GM19452 (cell line): ENCODE measurements at regions not wholly inside any gene's neighbourhood (a gene's known extent, or its start where the extent isn't known, plus 50 kb on each side); places are given as distances from the start of the nearest gene placed in this dataset.
"Not testable (repeated sequence)": the region's sequence is repeated elsewhere in the genome, so short reads cannot be mapped to it uniquely, and the experiment has no call there.

ENCODE experiments used
- ATAC-seq: cut with Tn5 transposase; IDR thresholded peaks from one replicate; pipeline ENCODE4 v1.9.1; 2021; ENCODE audit not compliant: unreplicated experiment

DNA sequence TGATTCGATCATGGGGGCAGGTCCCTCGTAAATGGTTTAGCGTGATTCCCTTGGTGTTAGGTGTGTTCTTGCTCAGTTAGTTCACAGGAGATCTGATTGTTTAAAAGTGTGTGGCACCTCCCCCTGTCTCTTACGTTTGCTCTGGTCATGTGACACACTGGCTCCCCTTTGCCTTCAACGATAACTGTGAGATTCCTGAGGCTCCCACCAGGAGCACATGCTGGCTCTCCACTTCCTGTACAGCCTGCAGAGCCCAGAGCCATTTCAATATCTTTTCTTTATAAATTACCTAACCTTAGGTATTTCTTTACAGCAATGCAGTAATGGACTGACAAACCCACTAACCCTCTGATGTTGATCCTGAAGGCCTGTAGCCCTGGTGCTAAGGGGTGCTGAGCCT lies 141.9 kb downstream of the FCRL5 start:
- no peak for ATAC-seq

DNA sequence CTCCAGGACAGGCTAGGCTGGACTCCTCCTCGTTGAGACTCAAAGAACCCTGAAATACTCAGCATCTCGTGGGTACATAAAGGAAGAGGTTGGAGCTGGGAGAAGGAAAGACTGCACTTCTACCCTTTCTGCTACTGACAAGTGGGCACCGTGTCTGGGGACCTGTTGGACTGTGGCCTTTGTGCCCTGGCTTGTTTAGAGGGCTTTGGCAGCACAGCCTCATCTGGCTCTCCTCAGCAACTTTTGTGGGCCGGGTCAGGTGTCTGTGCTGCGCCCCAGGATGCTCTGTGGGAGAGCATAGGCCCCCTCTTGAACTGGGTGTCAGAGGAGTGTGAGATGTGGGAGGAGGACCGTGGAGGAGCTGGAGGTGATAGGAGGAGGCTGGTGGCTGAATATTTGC lies 142.4 kb downstream of the FCRL5 start:
- ATAC-seq: no peak

DNA sequence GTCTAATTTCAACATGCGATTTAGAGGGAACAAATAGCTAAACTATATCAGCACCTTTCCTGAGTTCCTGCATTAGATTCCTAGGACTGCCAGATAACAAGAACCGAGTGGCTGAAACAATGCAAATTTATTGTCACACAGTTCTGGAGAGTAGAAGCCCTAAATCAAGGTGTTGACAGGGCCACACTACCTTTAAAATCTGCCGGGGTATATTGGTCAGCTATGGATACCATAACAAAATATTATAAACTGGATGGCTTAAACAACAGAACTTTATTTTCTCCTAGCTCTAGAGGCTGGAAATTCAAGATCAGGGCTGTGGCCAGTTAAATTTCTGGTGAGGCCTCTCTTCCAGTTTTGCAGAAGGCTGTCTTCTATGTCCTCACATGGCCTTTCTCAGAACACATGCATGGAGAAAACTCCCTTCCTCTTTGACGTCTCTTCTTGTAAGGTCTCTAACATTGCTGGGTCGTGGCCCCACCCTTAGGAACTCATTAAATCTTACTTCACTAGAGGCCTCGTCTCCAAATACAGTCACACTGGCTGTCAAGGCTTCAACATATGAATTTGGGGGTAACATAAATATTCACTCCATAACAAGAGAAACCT lies 144.3 kb downstream of the FCRL5 start:
- ATAC-seq: no peak

DNA sequence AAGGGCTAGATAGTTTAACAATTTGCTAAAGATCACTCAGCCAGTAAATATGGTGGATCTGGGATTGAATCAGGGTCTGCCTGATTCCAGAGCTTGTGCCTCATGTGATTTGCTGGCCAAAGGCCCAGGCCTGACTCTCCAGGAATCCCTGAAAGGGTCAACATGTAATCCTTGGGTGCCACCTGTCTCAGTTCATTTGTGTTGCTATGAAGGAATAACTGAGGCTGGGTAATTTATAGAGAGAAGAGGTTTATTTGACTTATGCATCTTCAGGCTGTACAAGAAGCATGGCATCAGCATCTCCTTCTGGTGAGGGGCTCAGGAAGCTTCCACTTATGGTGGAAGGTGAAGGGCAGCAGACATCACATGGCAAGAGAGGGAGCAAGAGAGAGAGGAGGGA lies 144.9 kb downstream of the FCRL5 start:
- no peak for ATAC-seq

DNA sequence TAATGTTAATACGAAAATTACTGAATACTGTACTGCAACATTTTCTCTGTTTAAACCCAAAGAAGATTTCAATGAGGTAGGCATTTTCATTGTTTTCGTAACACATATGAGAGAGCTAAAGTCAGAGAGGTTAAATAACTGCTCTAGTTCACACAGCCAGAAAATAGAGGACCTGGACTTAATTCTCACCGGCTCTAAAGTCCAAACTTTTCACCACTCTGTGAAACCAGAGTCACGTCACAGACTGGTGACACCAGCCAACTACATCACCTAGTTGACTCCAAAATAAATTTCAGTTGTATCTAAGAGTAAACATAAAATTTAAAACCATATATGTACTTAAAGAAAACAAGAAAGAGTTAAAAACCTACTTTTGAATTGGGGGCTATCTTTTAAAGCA lies 146.7 kb downstream of the FCRL5 start:
- ATAC-seq: no peak

DNA sequence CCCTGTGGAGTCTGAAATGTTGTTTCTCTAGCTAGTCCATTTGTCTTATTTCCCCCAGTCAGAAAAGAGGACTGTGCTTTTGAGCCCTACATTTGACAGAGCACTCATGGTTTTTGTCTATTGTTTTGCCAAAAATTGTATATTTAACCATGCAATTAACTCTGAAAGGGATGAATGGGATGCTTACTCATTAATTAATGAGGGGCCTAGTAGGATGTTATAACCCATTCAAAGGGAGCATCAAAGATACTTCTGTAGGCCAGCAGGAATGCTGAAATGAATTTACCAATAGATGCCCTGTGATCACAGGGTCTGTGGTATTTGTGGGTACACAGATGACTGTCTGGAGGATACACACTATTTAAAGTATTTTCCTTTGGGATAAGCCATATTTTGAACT lies 147.7 kb downstream of the FCRL5 start:
- ATAC-seq: no peak

DNA sequence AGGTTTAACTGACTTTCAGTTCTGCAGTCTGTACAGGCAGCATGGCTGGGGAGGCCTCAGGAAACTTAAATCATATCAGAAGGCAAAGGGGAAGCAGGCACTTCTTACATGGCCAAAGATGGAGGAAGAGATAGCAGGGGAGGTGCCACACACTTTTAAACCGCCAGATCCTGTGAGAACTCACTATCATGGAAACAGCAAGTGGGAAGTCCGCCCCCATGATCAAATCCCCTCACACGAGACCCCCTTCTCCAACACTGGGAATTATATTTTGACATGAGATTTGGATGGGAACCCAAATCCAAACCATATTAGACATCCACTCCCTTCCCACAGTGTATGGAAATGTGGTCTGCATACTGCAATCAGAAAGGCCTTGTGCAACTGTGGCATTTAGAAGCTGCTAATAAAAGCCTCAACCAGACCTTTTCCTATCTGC lies 148.2 kb downstream of the FCRL5 start:
- peak; percentile 5 for ATAC-seq

DNA sequence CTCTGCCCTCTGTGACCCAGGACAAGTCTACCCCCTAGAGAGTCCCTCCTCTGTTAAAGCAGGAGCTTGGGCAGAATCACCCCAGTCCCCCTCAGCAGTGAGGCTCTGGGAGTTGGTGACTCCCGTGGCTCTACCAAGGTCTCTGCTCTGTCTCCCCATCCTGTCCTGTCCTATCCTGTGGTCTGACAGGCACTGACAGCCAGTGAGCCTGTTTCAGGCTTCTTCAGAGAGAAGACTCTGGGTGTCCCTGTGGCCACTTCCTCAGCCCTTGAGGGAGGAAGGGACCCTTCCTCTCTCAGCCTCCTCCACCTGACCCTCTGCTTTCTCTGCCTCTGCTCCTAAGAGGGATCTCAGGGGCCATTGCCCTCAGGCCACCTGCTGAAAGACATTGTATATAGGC lies 148.7 kb downstream of the FCRL5 start:
- peak; percentile 31 for ATAC-seq

DNA sequence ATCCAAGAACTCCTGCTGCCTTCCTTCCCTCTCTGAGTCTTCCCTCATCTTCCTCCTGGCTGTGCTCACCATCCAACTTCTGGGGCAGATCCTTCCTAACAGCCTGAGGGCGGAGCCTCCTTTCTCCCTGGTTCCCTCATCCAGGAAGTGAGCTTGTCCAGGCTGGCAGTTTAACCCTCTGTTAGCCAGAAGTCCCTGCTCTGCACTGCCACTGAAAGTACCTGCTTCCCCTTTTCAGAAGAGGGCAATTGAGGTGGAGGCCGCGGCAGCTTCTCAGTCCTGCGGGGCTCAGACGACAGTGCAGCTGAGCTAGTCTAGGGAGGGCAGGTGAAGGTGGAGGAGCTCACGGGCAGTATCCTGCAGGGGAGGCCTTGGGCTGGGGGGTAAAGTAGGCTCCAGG lies 149.1 kb downstream of the FCRL5 start:
- ATAC-seq: peak; percentile 67

DNA sequence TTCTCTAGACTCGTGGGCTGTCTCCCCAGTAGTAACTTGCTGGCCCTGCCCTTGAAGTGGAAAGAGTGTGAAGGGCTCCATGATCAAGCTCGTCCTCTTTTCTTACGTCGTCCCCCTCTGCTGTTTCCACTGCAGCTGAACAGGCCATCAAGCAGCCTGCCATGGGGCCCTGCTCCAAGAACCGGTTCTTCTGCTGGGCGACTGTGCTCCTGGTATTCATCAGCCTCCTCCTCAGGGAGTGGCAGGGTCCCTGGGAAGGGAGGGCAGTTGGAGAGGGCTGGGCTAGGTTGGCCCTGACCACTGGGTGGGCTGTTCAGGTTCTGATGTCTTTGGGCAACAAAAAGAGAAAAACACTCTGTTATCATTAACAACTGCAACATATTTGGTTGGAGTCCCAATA lies 151.5 kb downstream of the FCRL5 start:
- no peak for ATAC-seq

DNA sequence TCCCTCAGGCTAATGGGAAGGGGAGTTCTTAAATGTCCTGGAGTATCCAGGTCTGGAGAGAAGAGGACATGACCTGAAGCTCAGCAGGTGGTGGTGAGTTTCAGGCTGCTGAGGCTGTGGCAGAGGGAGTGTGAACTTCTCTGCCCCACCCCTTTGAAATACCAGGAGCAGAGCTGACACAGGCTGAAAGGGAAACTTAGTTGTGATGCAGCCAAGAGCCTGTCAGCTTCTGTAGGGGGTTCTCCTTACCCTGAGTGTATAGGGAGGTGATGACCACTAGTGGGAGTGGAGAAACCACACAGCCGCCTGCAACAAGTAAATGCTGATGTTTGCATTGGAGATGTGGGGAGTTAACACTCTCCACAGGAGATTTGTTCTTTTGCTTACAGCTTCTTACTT lies 152.3 kb downstream of the FCRL5 start:
- peak; percentile 68 for ATAC-seq

DNA sequence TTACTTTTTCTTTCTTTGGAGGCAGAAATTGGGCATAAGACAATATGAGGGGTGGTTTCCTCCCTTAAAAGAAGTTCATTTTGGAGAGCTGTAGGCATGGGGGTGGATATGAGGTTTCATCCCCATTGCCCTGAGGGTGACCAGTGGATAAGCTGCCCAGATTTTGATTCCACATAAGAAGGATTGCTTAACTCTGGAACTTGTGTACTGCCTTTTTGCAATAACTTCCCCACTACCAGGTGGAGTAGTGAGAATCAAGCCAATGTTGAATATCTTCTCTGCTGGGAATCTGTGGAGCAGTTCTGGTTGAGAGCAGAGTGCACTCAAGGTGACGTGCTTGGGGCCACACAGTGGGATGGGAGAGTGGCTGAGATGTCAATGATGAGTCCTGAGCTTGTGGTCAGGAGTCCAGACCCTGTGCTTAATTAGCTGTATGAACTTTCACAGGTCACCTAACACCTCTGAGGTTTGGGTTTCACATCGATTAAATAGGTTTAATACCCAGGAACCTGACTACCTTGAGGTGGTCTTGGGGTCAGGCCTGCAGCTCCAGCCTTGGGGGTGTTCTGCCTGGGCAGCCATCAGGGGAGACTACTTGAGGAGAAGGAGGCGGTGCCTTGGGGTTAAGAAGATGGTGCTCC lies 152.9 kb downstream of the FCRL5 start:
- ATAC-seq: peak; percentile 40

DNA sequence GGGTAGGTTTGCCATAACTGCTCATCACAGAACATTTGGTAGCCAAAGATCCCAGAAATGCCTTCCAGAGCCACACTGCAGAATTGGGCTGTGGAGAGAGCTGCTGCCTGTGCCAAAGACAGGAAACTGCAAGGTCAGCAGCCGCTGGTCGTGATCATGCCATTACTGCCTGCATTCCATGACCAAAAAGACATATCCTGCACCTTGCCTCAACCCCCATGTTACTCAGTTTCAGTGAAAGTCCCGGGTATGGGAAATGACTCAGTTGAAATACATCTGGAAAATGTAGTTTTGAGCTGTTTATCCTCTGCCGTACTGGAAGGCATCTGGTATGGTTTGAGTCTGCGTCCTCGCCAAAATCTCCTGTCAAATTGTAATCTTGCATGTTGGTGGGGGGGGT lies 161.7 kb downstream of the FCRL5 start:
- no peak for ATAC-seq

DNA sequence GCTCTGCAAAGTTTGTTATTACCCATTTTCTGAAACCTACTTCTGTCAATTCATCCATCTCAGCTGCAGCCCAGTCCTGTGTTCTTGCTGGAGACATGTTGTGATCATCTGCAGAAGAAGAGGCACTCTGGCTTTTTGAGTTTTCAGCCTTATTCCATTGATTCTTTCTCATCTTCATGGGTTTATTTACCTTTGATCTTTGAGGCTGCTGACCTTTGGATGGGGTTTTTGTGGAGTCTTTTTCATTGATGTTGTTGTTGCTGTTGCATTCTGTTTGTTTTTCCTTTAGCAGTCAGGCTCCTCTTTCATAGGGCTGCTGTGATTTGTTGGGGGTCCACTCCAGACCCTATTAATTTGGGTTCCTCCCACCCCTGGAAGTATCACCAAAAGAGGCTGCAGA lies 164.3 kb downstream of the FCRL5 start:
- ATAC-seq: no peak

DNA sequence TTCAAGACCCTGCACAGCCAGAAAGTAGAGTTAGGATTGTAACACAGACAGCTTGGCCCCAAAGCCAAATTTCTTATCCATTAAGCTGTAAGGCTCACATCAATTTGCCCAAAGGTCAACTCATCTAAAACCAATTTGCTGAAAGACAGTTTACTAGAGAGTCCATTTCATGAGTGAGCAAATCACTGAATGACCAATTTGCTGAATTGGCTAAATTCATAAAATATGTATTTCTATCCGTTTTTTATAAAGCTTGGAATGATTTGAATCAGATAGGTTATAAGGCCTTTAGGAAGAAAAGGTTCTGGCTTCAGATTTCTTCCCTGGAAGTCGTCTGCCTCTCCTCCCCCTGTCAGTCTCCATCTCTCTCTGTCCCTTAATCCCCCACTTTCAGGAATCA lies 168.1 kb downstream of the FCRL5 start:
- ATAC-seq: no peak

DNA sequence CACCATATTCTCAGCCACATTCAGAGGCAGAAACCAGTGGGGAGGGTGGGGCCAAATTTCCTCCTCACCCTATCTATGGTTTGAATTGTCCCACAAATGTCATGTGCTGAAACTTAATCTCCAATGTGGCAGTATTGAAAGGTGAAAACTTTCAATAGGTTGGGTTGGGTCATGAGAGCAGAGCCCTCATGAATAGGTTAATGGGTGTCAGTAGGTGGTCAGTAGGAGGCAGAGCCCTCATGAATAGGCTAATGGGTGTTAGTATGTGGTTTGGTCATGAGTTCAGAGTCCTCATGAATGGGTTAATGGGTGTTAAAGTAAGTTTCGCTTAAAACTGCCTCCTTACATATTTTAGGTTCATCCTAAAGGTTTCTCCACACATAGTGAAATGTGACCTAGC lies 170.0 kb downstream of the FCRL5 start:
- ATAC-seq: no peak

DNA sequence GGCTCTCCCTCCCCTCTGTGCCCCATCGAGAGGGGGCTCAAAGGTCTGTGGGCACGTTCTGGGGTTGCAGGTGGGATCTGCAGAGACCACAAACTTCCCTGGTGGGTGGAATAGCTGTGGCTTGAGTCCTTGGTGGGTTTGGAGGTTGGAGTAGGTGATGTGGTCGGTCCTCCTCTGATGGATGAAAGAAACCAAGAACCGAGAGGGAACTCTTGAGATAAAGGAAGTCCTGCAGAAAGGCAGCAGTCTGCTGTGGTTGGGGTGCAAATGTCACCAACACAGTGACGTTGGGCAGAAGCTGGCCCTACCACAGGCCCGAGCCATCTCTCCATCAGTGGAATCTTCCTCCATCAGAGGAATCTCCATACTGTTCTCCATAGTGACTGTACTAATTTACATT lies 171.8 kb downstream of the FCRL5 start:
- no peak for ATAC-seq

DNA sequence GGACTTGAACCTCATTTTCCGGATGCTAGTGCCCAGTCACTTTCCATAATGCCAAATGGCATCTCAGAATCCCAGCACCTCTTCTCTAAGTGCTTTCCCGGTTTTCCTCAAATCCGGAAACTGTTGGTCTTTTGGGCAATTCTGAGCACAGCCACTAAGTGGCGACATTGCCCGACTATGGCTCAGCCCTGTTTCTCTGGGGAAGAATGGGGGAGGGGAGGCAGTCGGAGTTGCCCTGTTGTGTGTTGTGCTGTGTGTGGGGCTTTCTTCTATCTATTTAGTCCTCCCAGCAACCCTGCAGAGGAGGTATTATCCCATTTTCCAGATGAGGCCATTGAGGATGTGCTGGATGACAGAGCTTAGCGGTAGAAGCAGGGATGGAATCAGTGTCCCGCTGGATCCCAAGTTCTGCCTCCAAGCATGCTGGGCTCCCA lies 175.0 kb downstream of the FCRL5 start:
- ATAC-seq: not testable (repeated sequence)

DNA sequence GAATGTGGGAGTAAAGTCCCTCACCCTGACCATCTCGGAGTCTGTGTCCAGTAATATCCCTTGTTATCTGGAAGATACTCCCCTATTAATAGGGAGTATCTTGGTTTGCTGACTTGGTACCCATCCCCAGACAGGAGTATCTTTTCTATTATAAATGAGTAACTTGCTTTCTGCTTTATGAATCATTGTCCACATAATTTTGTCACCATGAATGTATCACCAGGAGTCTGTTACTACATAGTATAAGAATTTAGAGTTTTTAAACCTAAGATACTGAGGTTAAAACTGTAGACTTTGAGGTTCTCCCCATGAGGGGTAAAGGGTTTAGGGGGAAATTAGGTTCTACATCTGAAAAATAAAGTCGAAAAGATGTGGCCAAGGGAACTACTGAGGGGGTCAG lies 175.6 kb downstream of the FCRL5 start:
- no peak for ATAC-seq

DNA sequence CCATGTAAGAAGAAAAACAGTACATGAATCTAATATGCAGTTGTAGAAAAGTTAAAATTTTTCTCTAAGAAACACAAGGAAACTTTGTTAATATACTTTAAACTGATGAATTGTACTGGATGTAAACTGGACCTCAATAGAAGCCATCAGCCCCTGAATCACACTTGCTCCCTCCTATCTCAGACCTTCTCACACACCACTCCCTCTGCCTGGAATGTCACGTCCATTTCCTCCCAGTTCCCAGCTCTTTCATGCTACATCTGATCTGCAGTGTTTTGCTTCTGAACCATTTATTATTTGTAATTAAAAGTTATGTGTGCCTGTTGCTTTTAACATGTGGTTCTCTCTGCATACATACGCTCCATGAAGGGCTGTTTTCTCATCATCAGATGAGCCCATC lies 180.0 kb downstream of the FCRL5 start:
- not testable (repeated sequence) for ATAC-seq

DNA sequence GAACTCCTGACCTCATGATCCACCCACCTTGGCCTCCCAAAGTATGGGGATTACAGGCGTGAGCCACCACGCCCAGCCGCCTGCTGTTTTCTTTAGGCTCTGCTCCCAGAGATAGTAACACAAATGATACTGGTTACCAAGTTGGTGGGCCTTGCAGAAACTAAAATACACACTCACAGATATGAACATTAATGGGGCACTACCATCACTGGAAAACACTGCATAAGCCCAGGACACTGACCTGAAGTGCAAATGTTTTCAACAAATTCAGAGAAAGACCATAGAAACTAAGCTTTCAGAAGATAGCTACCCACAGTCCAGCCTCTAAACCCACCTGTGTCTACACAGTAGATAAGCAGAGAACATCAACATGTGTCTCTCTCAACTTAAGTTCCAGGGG lies 180.5 kb downstream of the FCRL5 start:
- no peak for ATAC-seq

DNA sequence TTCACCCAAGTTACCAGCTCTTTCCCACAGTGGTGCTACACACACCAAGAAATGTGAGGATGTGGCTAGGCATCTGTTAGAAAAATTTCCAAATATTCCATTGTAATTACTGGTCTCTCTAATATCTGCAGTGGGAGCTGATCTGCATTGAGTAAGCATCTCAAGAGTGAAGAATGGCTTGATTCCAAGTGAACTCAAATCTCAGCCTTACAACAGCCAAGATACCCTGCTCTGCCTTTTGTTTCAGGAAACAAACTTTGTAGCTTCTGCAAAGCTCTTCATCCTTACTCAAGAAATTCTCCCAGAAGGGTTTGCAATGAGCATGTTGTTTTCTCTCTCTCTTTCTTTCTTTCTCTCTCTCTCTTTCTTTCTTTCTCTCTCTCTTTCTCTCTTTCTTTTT lies 181.1 kb downstream of the FCRL5 start:
- ATAC-seq: no peak

DNA sequence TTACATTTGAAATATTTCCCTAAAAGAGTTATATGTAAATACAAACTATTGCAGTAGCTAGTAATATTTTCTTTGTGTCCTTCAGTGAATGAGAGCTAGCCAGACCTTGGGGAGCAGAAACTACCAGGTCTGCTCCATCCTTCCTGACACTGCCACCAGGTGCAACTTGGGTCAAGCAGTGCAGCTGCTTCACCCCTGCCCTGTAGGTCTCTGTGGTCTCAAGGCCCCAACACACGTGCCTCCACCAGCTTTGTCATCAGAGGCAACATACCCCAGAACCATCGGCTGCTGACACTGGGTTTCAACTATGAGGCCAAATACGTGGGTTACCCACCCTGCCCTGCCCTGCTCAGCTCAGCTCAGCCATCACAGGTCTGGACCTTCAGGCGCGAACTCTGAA lies 181.6 kb downstream of the FCRL5 start:
- no peak for ATAC-seq
